Activated naive CD4-positive, alpha-beta T cell treated with anti-CD3 and anti-CD28 coated beads for 36 hours (primary cell): ENCODE measurements at regions not wholly inside any gene's neighbourhood (a gene's known extent, or its start where the extent isn't known, plus 50 kb on each side); places are given as distances from the start of the nearest gene placed in this dataset.

Source experiments
- CTCF ChIA-PET: fragments of 350-600 bp; sonication (Branson Sonifier 250); formaldehyde crosslinking; loops from one replicate; lab custom pipeline; 2021; ENCODE audit warnings: antibody characterized with exemption; lab: Charles Lee
- DNase-seq: peaks from one replicate; pipeline ENCODE4 v3.0.0-alpha.2; 2020
- H3K27ac Mint-ChIP-seq: one replicate; pipeline ENCODE4 v1.8.0; 2021; ENCODE audit warnings: mild to moderate bottlenecking, mixed read lengths
- H3K27me3 Mint-ChIP-seq: one replicate; pipeline ENCODE4 v1.8.0; 2021; ENCODE audit warnings: low read depth, mixed read lengths
- H3K36me3 Mint-ChIP-seq: one replicate; pipeline ENCODE4 v1.8.0; 2021; ENCODE audit warnings: low read depth, mixed read lengths
- H3K4me1 Mint-ChIP-seq: one replicate; pipeline ENCODE4 v1.8.0; 2021; ENCODE audit warnings: low read depth, mixed read lengths
- H3K4me3 Mint-ChIP-seq: one replicate; pipeline ENCODE4 v1.8.0; 2021; ENCODE audit warnings: mild to moderate bottlenecking, moderate library complexity, mixed read lengths
- H3K9me3 Mint-ChIP-seq: one replicate; pipeline ENCODE4 v1.8.0; 2021; ENCODE audit warnings: mixed read lengths
- intact Hi-C: fragments of 100-400 bp; cut with micrococcal nuclease; formaldehyde crosslinking; loops from one replicate; pipeline ENCODE4 v1.15.1; 2023

DNA sequence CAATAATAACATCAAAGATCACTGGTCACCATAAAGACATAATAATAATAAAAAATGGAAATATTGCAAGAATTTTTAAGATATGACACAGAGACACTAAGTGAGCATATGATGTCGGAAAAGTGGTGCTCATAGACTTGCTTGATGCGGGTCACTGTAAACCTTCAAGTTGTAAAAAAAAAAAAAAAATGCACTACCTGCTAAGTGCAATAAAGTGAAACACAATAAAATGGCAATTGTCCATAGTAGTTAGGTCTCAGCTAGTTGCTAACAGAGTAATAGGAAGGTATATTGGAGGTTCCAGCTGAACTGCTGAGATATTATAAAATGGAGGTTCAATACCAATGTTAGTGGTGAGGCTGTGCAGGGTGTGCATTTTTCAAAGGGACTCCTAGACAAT is 146.6 kb upstream of the MRPS22 start:
- no peak overlapping the region for H3K27ac Mint-ChIP-seq
- CTCF ChIA-PET = interaction anchor here (0.6 kb wide), 1 partner anchor 10 kb away, joined by 4 read pairs; no protein-coding TSS in a partner anchor
- intact Hi-C loops = no loop called here
- no peak for DNase-seq
- peaks cover 12% of the 10 kb centered on the region for H3K27me3 Mint-ChIP-seq
- no peak overlapping the region for H3K4me3 Mint-ChIP-seq
- peaks cover 1% of the 10 kb centered on the region for H3K36me3 Mint-ChIP-seq
- no peaks in the 10 kb centered on the region for H3K9me3 Mint-ChIP-seq
- no peaks in the 10 kb centered on the region for H3K4me1 Mint-ChIP-seq

DNA sequence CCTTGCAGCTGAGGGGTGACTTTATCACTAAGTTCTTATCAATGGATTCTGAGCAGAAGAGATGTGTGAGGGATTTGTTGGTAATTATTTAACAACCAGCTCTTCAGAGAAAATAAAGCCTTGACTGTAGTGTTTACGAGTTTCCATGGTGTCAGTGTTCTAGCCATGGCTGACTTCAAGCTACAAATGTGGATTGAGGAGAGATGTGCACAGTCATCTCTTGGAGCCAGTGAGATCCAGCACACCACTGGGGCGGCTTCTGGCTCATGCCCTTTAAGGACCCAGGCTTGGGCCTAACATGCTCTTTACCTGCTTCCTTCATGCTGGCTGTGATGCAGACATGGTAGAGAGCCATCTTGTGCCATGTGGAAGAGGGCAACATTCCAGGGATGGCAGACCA is 145.6 kb upstream of the MRPS22 start:
- no peaks in the 10 kb centered on the region for H3K4me1 Mint-ChIP-seq
- no peak for DNase-seq
- H3K27ac Mint-ChIP-seq = no peak overlapping the region
- H3K27me3 Mint-ChIP-seq = peaks cover 11% of the 10 kb centered on the region
- CTCF ChIA-PET = no interaction called here
- H3K36me3 Mint-ChIP-seq = peaks cover 1% of the 10 kb centered on the region
- no peak overlapping the region for H3K4me3 Mint-ChIP-seq
- intact Hi-C loops = no loop called here
- no peaks in the 10 kb centered on the region for H3K9me3 Mint-ChIP-seq

DNA sequence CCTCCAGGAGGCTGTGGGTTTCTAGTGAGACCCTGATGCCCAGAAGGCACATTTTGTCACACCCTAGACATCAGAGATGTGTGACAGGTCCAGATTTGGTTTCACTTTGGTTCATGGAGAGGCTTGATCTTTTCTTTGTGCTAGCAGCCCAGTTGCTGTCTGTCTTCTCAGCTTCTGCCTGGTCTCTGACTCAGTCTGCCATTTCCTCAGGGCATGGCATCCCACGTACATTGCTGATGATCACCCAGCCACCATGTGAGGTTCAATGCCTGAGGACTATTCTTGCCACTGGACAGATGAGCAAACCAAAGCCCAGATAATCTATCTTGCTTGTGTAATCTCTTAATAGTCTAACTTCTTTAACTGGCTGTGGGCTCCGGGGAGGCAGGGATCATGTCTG is 144.9 kb upstream of the MRPS22 start:
- no peaks in the 10 kb centered on the region for H3K9me3 Mint-ChIP-seq

DNA sequence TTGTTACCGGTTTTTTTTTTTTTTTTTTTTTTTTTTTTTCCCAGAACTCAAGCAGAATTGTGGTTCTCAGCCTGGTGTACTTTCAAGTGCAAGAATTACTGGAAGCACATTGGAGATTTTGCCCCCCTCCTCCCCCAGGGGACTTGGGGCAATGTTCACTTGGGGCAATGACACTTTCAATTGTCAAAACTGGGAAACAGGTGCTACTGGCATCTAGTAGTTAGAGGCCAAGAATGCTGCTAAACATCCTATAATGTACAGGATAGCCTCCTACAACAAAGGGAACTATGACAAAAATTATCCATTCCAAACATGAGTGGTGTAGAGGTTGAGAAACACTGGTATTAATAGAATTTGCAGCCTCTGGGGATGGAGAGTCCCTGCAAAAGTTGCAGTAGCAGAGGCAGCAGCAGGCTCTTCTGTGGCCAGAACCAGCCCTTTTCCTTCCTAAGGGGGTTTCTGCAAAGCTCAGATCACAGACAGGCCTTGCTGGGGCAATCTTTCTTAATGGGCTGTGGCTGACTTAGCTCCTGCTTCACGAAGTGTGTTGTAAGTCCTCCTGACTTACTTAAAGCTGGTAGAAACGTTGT is 144.3 kb upstream of the MRPS22 start:
- Mint-ChIP-seq H3K4me1 (no peaks in the 10 kb centered on the region), H3K9me3 (no peaks in the 10 kb centered on the region), H3K36me3 (no peaks in the 10 kb centered on the region), H3K27ac (no peak overlapping the region), H3K4me3 (no peak overlapping the region), H3K27me3 (peaks cover 10% of the 10 kb centered on the region)
- DNase-seq = no peak
- intact Hi-C loops = loop anchor here (10.0 kb wide), 1 partner anchor 255 kb away; the partner anchor contains the start of genes FOXL2 and FOXL2NB
- CTCF ChIA-PET = no interaction called here

More for the DNA sequence above, 144.9 kb upstream of the MRPS22 start:
- Mint-ChIP-seq H3K4me3 (no peak overlapping the region), H3K27ac (no peak overlapping the region), H3K4me1 (no peaks in the 10 kb centered on the region), H3K36me3 (peaks cover 1% of the 10 kb centered on the region), H3K27me3 (peaks cover 10% of the 10 kb centered on the region)
- CTCF ChIA-PET = no interaction called here
- no peak for DNase-seq
- intact Hi-C loops = no loop called here

DNA sequence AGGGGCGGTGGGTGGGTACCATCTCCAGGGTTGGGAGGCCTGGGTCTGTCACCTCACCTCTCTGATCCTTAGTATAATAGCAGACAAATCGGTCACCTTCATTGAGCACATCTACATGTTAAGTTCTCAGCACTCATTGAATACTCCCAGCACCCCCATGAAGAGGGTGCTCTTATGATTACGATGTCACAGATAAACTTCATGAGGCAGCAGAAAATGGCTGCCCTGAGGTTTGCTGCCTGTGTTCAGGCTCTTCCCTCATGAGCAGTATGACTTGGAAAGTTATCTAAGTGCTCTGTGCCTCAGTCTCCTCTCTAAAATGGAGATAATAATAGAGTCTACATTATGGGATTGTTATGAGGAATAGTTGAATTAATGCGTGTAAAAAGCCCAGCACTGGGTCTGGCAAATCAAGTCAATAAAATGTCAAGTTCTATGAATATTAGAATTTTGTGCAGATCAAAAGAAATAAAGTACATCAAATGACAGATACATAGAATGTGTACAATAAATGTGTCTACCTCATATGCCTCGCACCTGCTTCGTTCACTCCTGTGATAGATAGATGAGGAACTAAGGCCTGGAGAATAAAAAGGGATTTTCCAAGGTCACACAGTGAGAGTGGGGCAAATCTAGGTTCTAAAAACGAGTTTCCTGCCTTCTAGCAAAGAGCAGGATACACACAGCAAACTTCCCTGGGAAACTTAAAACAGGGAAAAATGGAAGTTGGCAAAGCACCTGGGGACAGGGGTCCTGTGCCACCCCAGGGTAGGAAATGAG is 142.2 kb upstream of the MRPS22 start:
- DNase-seq = no peak
- CTCF ChIA-PET = no interaction called here
- no peaks in the 10 kb centered on the region for H3K4me1 Mint-ChIP-seq
- H3K36me3 Mint-ChIP-seq = no peaks in the 10 kb centered on the region
- no peak overlapping the region for H3K4me3 Mint-ChIP-seq
- H3K27ac Mint-ChIP-seq = no peak overlapping the region
- no peaks in the 10 kb centered on the region for H3K9me3 Mint-ChIP-seq
- H3K27me3 Mint-ChIP-seq = peaks cover 14% of the 10 kb centered on the region
- intact Hi-C loops = loop anchor here (10.0 kb wide), 1 partner anchor 257 kb away; the partner anchor contains the start of genes FOXL2 and FOXL2NB

DNA sequence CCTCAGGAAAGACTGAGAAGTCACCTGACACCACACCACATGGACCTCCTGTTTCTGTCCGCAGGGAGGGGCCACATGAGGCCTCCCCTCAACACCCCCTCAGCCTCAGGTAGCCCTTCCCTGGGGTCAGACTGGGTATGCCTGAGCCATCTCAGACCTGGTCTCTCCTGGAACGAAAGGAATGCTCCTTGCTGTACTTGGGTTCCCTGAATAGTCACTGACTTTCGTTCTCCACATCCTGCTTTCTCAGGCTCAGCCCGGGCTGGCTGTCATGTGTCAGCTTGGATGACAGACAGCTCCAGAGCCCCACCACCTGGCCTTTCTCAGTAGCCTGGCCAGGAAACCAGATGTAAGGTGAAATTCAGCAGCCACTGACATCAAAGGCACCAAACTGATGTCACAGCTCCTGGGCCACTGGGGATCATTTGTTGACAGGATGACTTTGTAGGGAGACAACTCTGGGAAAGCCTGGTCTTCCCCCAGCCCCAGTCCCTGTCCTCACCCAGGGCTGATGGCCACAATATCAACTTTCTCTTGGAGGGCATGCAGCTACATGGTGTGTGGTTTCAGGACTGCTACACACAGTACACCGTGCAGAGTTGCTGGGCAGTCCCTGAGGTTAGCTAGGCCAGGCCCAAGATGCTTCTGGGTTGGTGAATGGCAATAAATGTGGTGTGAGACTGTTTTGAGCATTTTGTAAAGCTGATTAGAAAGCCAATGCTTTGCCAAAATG is 141.4 kb upstream of the MRPS22 start:
- CTCF ChIA-PET = interaction anchor here (1.0 kb wide), 1 partner anchor 29 kb away, joined by 3 read pairs; no protein-coding TSS in a partner anchor
- intact Hi-C loops = loop anchor here (10.0 kb wide), 1 partner anchor 258 kb away; the partner anchor contains the start of genes FOXL2 and FOXL2NB
- no peak overlapping the region for H3K27ac Mint-ChIP-seq
- DNase-seq = peak; percentile 24
- no peaks in the 10 kb centered on the region for H3K36me3 Mint-ChIP-seq
- H3K9me3 Mint-ChIP-seq = no peaks in the 10 kb centered on the region
- peaks cover 12% of the 10 kb centered on the region for H3K27me3 Mint-ChIP-seq
- no peak overlapping the region for H3K4me3 Mint-ChIP-seq
- no peaks in the 10 kb centered on the region for H3K4me1 Mint-ChIP-seq

DNA sequence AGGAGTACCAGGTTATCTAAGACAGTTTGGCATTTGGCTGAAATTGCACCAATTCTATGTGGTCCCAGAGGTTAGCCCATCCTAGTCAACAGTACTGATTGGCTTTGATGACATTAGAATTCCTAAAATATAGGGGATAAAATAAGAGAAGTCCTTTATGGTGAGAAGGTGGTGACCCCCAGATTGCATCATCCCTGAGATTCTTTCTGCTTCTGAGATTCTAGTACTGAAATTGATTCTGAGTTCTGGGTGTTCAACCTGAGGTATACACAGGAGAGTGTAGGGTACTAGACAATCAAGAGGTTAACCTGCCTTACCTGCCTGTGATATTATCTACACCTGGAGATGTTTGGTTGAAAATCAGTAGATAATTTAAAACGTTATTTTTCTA is 140.9 kb upstream of the MRPS22 start:
- Mint-ChIP-seq H3K4me3 (no peak overlapping the region), H3K27me3 (peaks cover 10% of the 10 kb centered on the region), H3K4me1 (no peaks in the 10 kb centered on the region), H3K27ac (no peak overlapping the region), H3K9me3 (no peaks in the 10 kb centered on the region), H3K36me3 (no peaks in the 10 kb centered on the region)
- intact Hi-C loops = loop anchor here (10.0 kb wide), 1 partner anchor 258 kb away; the partner anchor contains the start of genes FOXL2 and FOXL2NB
- no peak for DNase-seq
- CTCF ChIA-PET = interaction anchor here (1.0 kb wide), 1 partner anchor 28 kb away, joined by 3 read pairs; no protein-coding TSS in a partner anchor

DNA sequence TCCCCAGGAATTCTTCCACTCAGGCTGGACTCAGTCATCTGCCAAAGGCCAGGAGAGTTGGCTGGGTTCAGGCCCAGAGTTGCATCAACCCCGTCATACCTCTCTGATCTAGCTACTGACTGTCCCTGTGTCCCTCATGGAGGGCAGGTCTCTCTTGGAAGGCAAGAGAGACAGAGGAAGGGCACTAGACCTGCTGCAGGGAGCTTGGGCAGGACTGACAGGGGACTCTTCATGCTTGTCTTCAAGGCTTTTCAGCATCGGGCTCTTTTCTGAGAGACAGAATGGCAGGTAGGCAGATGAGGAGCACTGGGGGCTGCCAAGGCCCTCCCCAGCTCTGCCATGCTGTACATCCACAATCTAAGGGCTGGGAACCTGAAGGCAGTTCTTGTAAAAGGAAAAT is 140.1 kb upstream of the MRPS22 start:
- no peaks in the 10 kb centered on the region for H3K4me1 Mint-ChIP-seq
- no peak overlapping the region for H3K4me3 Mint-ChIP-seq
- DNase-seq = no peak
- no peak overlapping the region for H3K27ac Mint-ChIP-seq
- intact Hi-C loops = loop anchor here (10.0 kb wide), 1 partner anchor 259 kb away; the partner anchor contains the start of genes FOXL2 and FOXL2NB
- H3K36me3 Mint-ChIP-seq = no peaks in the 10 kb centered on the region
- CTCF ChIA-PET = no interaction called here
- peaks cover 10% of the 10 kb centered on the region for H3K27me3 Mint-ChIP-seq
- no peaks in the 10 kb centered on the region for H3K9me3 Mint-ChIP-seq

DNA sequence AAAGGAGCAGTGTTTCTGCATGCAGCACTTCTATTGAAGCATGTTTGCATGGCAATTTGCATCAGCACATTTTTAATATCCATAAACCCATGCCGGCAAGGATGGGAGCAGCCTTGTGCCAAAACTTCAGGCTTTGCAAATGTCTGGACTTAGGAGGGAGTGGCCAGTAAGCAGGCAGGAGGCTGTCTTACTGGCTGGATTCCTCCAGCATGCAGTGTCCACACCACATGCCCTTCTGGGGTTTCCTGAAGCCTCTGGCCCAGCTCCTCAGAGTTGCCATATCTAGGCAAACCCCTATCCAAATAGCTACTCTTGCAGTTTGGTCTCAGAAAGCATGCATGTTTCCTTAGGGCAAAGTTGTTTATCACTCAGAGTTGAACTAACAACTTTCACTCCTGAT is 139.1 kb upstream of the MRPS22 start:
- Mint-ChIP-seq H3K4me1 (no peaks in the 10 kb centered on the region), H3K9me3 (no peaks in the 10 kb centered on the region), H3K27me3 (peaks cover 10% of the 10 kb centered on the region), H3K27ac (no peak overlapping the region), H3K4me3 (no peak overlapping the region), H3K36me3 (no peaks in the 10 kb centered on the region)
- intact Hi-C loops = loop anchor here (10.0 kb wide), 1 partner anchor 260 kb away; the partner anchor contains the start of genes FOXL2 and FOXL2NB
- DNase-seq = no peak
- CTCF ChIA-PET = no interaction called here

DNA sequence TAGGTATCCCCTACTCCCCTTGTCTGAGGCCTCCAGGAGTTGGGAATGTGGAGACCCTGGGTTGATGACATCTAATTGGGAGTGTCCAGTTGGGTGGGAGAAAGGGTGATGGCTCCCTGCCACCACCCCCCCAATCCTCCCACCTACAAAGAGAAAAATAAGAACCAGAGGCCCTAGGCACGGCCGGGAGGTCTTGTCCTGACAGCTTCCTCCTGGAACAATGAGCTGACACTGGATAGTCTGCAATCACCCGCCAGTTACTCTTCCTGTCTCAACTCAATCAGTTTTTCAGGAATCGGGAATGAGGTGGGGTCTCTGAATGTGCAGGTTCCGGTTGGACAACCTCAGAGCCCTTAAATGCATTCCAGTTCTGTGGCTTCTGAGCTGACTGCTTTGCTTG is 129.9 kb upstream of the MRPS22 start:
- CTCF ChIA-PET = no interaction called here
- no peak overlapping the region for H3K4me3 Mint-ChIP-seq
- no peak overlapping the region for H3K27ac Mint-ChIP-seq
- DNase-seq = no peak
- H3K27me3 Mint-ChIP-seq = peaks cover 2% of the 10 kb centered on the region
- no peaks in the 10 kb centered on the region for H3K9me3 Mint-ChIP-seq
- intact Hi-C loops = no loop called here
- no peaks in the 10 kb centered on the region for H3K4me1 Mint-ChIP-seq
- H3K36me3 Mint-ChIP-seq = no peaks in the 10 kb centered on the region

DNA sequence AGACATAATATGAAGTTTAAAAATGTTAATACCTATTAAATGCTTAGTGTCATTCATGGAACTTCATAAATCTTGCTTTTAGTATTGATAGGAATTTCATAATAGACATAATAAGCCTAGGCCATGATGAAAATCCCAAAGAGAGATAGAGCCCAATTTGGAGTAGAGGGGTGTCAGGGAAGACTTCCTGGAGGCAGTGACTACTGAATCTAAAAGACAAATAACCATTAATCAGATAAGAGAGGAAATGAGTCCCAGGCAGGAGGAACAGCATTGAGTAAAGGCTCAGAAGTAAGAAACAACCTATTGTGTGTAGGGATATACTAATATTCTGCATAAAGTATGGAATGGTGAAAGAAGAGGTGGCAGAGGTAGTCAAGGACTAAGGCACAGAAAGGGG is 126.9 kb upstream of the MRPS22 start:
- Mint-ChIP-seq H3K27me3 (peaks cover 1% of the 10 kb centered on the region), H3K36me3 (no peaks in the 10 kb centered on the region), H3K4me3 (no peak overlapping the region), H3K4me1 (no peaks in the 10 kb centered on the region), H3K9me3 (no peaks in the 10 kb centered on the region), H3K27ac (no peak overlapping the region)
- CTCF ChIA-PET = no interaction called here
- intact Hi-C loops = no loop called here
- no peak for DNase-seq

DNA sequence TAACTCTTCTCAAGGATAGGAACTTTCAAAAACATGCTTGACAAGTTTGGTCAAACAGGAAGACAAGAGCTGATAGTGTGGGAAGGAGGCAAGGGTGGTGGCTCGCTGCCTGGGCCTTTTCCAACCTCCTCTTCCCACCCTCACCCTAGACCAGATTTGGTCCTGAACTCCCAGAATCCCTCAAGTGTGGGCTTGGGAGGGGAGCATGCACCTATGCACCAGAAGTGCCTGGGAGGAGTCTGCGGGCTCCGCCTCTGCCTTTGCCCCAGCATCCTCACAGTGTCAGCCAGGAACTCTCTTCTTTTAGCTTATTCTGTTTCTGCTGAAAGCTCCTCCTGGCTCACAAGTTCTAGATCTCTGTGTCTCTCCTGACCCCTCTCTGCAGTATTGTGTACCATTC is 126.2 kb upstream of the MRPS22 start:
- CTCF ChIA-PET = no interaction called here
- Mint-ChIP-seq H3K27me3 (no peaks in the 10 kb centered on the region), H3K36me3 (no peaks in the 10 kb centered on the region)

More for the DNA sequence above, 126.2 kb upstream of the MRPS22 start:
- Mint-ChIP-seq H3K27ac (no peak overlapping the region), H3K4me1 (no peaks in the 10 kb centered on the region), H3K4me3 (no peak overlapping the region), H3K9me3 (no peaks in the 10 kb centered on the region)
- DNase-seq = no peak
- intact Hi-C loops = no loop called here
